K562 (cell line): ENCODE measurements at regions not wholly inside any gene's neighbourhood (a gene's known extent, or its start where the extent isn't known, plus 50 kb on each side); places are given as distances from the start of the nearest gene placed in this dataset.

Source experiments
- ATAC-seq: fragments of 200-7000 bp; cut with Tn5 transposase; 3 replicates; pipeline ENCODE4 v1.9.1; 2020; ENCODE audit warnings: moderate library complexity
- BruUV-seq: library from RNA; stranded (reverse); fragments of 400-500 nt; replicated peaks from 2 replicates; lab custom pipeline; 2021; lab: Mats Ljungman, UMichigan
- CTCF ChIA-PET: fragments of 300-600 bp; formaldehyde crosslinking; extraction: SDS; loops from one replicate; lab custom pipeline; 2021; ENCODE audit warnings: low intra/inter-chr PET ratio; lab: Yijun Ruan, JAX
- POLR2A ChIA-PET: fragments of 300-600, 350-650 bp; sonication (Branson Sonifier 250); formaldehyde crosslinking; extraction: SDS; loops from one replicate; lab custom pipeline; 2021; ENCODE audit warnings: antibody characterized with exemption, inconsistent platforms; lab: Yijun Ruan, JAX
- DNase-seq, 4 experiments: peaks; one replicate each; pipeline versions ENCODE4 v3.0.0 to v3.0.0-alpha.2; 2011 to 2018; ENCODE audit warnings: low spot score in 3 of 4, mixed read lengths in 3 of 4; ENCODE audit errors: extremely low read depth in 1 of 4
- FAIRE-seq: peaks from 2 replicates; lab custom pipeline; 2011; peaks lifted over from hg19 to GRCh38; lab: Jason Lieb, UNC
- H2AFZ ChIP-seq: 2 replicates; pipeline ENCODE4 v1.6.0; 2011; ENCODE audit warnings: low read depth, low read length, control low read depth, inconsistent platforms
- H3K27ac ChIP-seq: fragments of 200-600 bp; 3 replicates; pipeline ENCODE4 v1.8.0; 2011; ENCODE audit warnings: low read depth, mild to moderate bottlenecking, control low read depth, inconsistent platforms, low read length, moderate library complexity, mixed read lengths; ENCODE audit errors: extremely low read depth
- H3K27me3 ChIP-seq, 2 experiments: fragments of 300-600 bp in 1 of 2; 2 replicates in 1 of 2; 3 replicates in 1 of 2; pipeline versions ENCODE4 v1.6.0 to v1.8.0; 2011; ENCODE audit warnings: inconsistent platforms in 2 of 2, low read length in 2 of 2, mild to moderate bottlenecking in 1 of 2, mixed read lengths in 1 of 2, moderate library complexity in 1 of 2; ENCODE audit not compliant: control insufficient read depth in 2 of 2, insufficient read depth in 2 of 2
- H3K36me3 ChIP-seq: fragments of 300-600 bp; 3 replicates; pipeline ENCODE4 v1.8.0; 2011; ENCODE audit warnings: mild to moderate bottlenecking, low read length, inconsistent platforms; ENCODE audit not compliant: control insufficient read depth, insufficient read depth
- H3K4me1 ChIP-seq, 2 experiments: fragments of 200-600 bp in 1 of 2; replicated peaks in 1 of 2; 2 replicates in 1 of 2; 3 replicates in 1 of 2; pipeline versions ENCODE4 v1.5.1 to v1.8.0; 2011; ENCODE audit warnings: inconsistent platforms in 2 of 2, low read length in 2 of 2, mild to moderate bottlenecking in 1 of 2, mixed read lengths in 1 of 2, moderate library complexity in 1 of 2; ENCODE audit not compliant: control insufficient read depth in 2 of 2, insufficient read depth in 2 of 2
- H3K4me2 ChIP-seq: 2 replicates; pipeline ENCODE4 v1.6.1; 2011; ENCODE audit warnings: low read length, control low read depth, inconsistent platforms, mixed read lengths; ENCODE audit not compliant: insufficient read depth
- H3K4me3 ChIP-seq: fragments of 200-600 bp; sonication (generic), shearing (Covaris generic); 2 replicates; pipeline ENCODE4 v1.5.1; 2016; ENCODE audit warnings: control low read depth, inconsistent platforms
- H3K79me2 ChIP-seq: fragments of 200-600 bp; 3 replicates; pipeline ENCODE4 v1.8.0; 2011; ENCODE audit warnings: low read length, inconsistent platforms; ENCODE audit not compliant: control insufficient read depth, insufficient read depth
- H3K9ac ChIP-seq, 2 experiments: 2 replicates each; pipeline versions ENCODE4 v1.6.0 to v1.6.1; 2011; ENCODE audit warnings: low read depth in 2 of 2, low read length in 2 of 2, control low read depth in 1 of 2, inconsistent platforms in 1 of 2, mild to moderate bottlenecking in 1 of 2, mixed read lengths in 1 of 2; ENCODE audit not compliant: insufficient read depth in 1 of 2
- H3K9me1 ChIP-seq: one replicate; pipeline ENCODE4 v1.6.0; 2011; ENCODE audit warnings: inconsistent platforms, mild to moderate bottlenecking, low read length, moderate library complexity; ENCODE audit not compliant: control insufficient read depth, insufficient read depth
- H3K9me3 ChIP-seq: replicated peaks from 2 replicates; pipeline ENCODE4 v1.5.1; 2011; ENCODE audit warnings: low read depth, low read length, inconsistent platforms; ENCODE audit not compliant: control insufficient read depth, insufficient read depth
- H4K20me1 ChIP-seq: replicated peaks from 2 replicates; pipeline ENCODE4 v1.6.1; 2011; ENCODE audit warnings: low read length, inconsistent platforms, mixed read lengths; ENCODE audit not compliant: control insufficient read depth, insufficient read depth
- ADNP ChIP-seq: fragments of 200-800 bp; sonication (Bioruptor generic); IDR thresholded peaks from 2 replicates; pipeline ENCODE4 v1.6.1; 2016; ENCODE audit warnings: missing genetic modification characterization, missing compliant biosample characterization
- CBX8 ChIP-seq: fragments of 200-600 bp; sonication (generic); IDR thresholded peaks from 2 replicates; pipeline ENCODE4 v1.6.1; 2012; ENCODE audit warnings: borderline replicate concordance, mixed run types, low read depth, mild to moderate bottlenecking, moderate library complexity, mixed read lengths, low read length, control low read depth, inconsistent platforms; ENCODE audit not compliant: poor library complexity, severe bottlenecking; ENCODE audit errors: extremely low read depth
- EP400 ChIP-seq: fragments of 450-650 bp; IDR thresholded peaks from 2 replicates; pipeline ENCODE4 v1.6.1; 2017; ENCODE audit warnings: antibody characterized with exemption, mild to moderate bottlenecking, moderate library complexity
- EWSR1 ChIP-seq: fragments of 450-650 bp; IDR thresholded peaks from 2 replicates; pipeline ENCODE4 v1.6.1; 2018; ENCODE audit warnings: borderline replicate concordance, mild to moderate bottlenecking, low read depth, moderate library complexity; ENCODE audit not compliant: partially characterized antibody
- KHSRP ChIP-seq: fragments of 450-650 bp; IDR thresholded peaks from 2 replicates; pipeline ENCODE4 v1.6.1; 2017
- KLF16 ChIP-seq: IDR thresholded peaks from 2 replicates; pipeline ENCODE4 v1.6.1; 2016; ENCODE audit warnings: antibody characterized with exemption
- RFX1 ChIP-seq: fragments of 450-650 bp; IDR thresholded peaks from 2 replicates; pipeline ENCODE4 v1.6.1; 2016; ENCODE audit warnings: mild to moderate bottlenecking, moderate library complexity
- TFE3 ChIP-seq: fragments of 450-650 bp; formaldehyde crosslinking; IDR thresholded peaks from 2 replicates; pipeline ENCODE4 v1.4.0; 2020; ENCODE audit warnings: mild to moderate bottlenecking, mixed read lengths
- ZBTB40 ChIP-seq, 2 experiments: fragments of 450-650 bp in 1 of 2; sonication (generic) in 1 of 2; formaldehyde crosslinking in 1 of 2; IDR thresholded peaks; 2 replicates each; pipeline versions ENCODE4 v1.7.1 to v1.9.0; 2016 to 2022; ENCODE audit warnings: inconsistent platforms in 1 of 2, mild to moderate bottlenecking in 1 of 2, missing genetic modification reagents in 1 of 2
- ZNF445 ChIP-seq: fragments of 250-450 bp; sonication (Bioruptor Pico); IDR thresholded peaks from 2 replicates; pipeline ENCODE4 v1.4.0; 2020; ENCODE audit warnings: low read depth, mild to moderate bottlenecking, moderate library complexity
- in situ Hi-C: fragments of 300-500 bp; cut with MboI; formaldehyde crosslinking; loops from 4 replicates; pipeline ENCODE4 v1.15.0; 2018; ENCODE audit warnings: inconsistent platforms, mixed read lengths
- intact Hi-C: fragments of 100-400 bp; cut with micrococcal nuclease; formaldehyde crosslinking; loops from 2 replicates; pipeline ENCODE4 v1.14.2; 2022

GRCh38 chr14:41488401-41488800 lies 118.3 kb upstream of the LRFN5 start (continued):
- TF ChIP-seq ZBTB40 (IDR thresholded peaks at IDR 0.05) (no peak), ZBTB40 (CRISPR knock-in tag; IDR thresholded peaks at IDR 0.05) (no peak)

- Histone ChIP-seq H3K79me2 (no peaks in the 10 kb centered on the region), H3K4me2 (no peak overlapping the region), H3K9me1 (no peaks in the 10 kb centered on the region), H4K20me1 (no peaks in the 10 kb centered on the region), H3K27ac (no peak overlapping the region), H3K27me3 (no peaks in the 10 kb centered on the region), H3K9ac (no peak overlapping the region), H3K4me1 (no peaks in the 10 kb centered on the region), H2AFZ (no peak overlapping the region), H3K4me3 (no peak overlapping the region), H3K36me3 (no peaks in the 10 kb centered on the region), H3K9me3 (no peaks in the 10 kb centered on the region)
- intact Hi-C loops (no loop called here), in situ Hi-C loops (no loop called here)
- ATAC-seq (no peak), DNase-seq (no peak), FAIRE-seq (no peak)
- ChIA-PET CTCF (no interaction called here), POLR2A (no interaction called here)
- no TSS peak for BruUV-seq
- TF ChIP-seq RFX1 (no peak), CBX8 (no peak), TFE3 (no peak), ZNF445 (CRISPR knock-in tag) (no peak), EP400 (no peak), ADNP (no peak), KLF16 (no peak), KHSRP (no peak), EWSR1 (no peak)
Observed at GRCh38 chr14:41482861-41483260, 123.8 kb upstream of the LRFN5 start.
